ENCODE measurements at regions not wholly inside any gene's neighbourhood (a gene's known extent, or its start where the extent isn't known, plus 50 kb on each side); places are given as distances from the start of the nearest gene placed in this dataset.

DNA sequence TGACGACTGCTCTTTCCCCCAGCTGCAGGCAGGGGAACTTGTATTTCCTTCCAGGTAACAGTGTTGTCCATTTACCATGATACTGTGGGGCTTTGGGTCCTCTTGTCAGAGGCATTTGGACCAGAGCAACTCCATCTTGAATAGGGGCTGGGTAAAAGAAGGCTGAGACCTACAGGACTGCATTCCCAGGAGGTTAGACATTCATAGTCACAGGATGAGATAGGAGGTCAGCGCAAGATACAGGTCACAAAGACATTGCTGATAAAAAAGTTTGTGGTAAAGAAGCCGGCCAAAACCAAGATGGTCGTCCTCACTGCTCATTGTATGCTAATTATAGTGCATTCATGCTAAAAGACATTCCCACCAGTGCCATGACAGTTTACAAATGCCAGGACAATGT is 249.5 kb downstream of the SLC4A3 start:
- Histone ChIP-seq H2AFZ (ENCODE audit: low read depth, low read length) (no peak overlapping the region), H3K27ac (ENCODE audit: low read depth, low read length) (no peak overlapping the region), H3K9ac (ENCODE audit: low read length) (no peak overlapping the region), H3K4me2 (ENCODE audit: low read length) (no peak overlapping the region), H3K9me3 (ENCODE audit: insufficient read depth, low read depth, low read length) (no peaks in the 10 kb centered on the region), H3K36me3 (ENCODE audit: insufficient read depth, low read length) (no peaks in the 10 kb centered on the region), H3K4me3 (ENCODE audit: insufficient read depth, low read depth, low read length) (no peak overlapping the region), H3K27me3 (ENCODE audit: insufficient read depth, low read length) (no peaks in the 10 kb centered on the region), H3K4me1 (ENCODE audit: insufficient read depth, low read length) (no peaks in the 10 kb centered on the region), H4K20me1 (ENCODE audit: insufficient read depth, low read length) (no peaks in the 10 kb centered on the region), H3K79me2 (ENCODE audit: insufficient read depth, low read length) (no peaks in the 10 kb centered on the region)
- no peak overlapping the region for H3K27ac Mint-ChIP-seq (ENCODE audit: unreplicated experiment)
- no peaks in the 10 kb centered on the region for H3K36me3 Mint-ChIP-seq (ENCODE audit: low read depth, unreplicated experiment)
- peaks cover 9% of the 10 kb centered on the region for H3K4me1 Mint-ChIP-seq (ENCODE audit: low read depth, unreplicated experiment)
- no peak overlapping the region for H3K4me3 Mint-ChIP-seq (ENCODE audit: unreplicated experiment)
- H3K9me3 Mint-ChIP-seq (ENCODE audit: unreplicated experiment), result no peaks in the 10 kb centered on the region
- FAIRE-seq (no peak), DNase-seq (ENCODE audit: low read depth) (no peak)
- TF ChIP-seq EZH2 (IDR thresholded peaks at IDR 0.05; ENCODE audit: insufficient read depth, low read length), result no peak
- TF ChIP-seq, protein P1, sequence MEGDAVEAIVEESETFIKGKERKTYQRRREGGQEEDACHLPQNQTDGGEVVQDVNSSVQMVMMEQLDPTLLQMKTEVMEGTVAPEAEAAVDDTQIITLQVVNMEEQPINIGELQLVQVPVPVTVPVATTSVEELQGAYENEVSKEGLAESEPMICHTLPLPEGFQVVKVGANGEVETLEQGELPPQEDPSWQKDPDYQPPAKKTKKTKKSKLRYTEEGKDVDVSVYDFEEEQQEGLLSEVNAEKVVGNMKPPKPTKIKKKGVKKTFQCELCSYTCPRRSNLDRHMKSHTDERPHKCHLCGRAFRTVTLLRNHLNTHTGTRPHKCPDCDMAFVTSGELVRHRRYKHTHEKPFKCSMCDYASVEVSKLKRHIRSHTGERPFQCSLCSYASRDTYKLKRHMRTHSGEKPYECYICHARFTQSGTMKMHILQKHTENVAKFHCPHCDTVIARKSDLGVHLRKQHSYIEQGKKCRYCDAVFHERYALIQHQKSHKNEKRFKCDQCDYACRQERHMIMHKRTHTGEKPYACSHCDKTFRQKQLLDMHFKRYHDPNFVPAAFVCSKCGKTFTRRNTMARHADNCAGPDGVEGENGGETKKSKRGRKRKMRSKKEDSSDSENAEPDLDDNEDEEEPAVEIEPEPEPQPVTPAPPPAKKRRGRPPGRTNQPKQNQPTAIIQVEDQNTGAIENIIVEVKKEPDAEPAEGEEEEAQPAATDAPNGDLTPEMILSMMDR (IDR thresholded peaks at IDR 0.05; ENCODE audit: insufficient read depth, low read depth, low read length), result no peak
- H3K27me3 Mint-ChIP-seq (ENCODE audit: low read depth, unreplicated experiment), result peaks cover 11% of the 10 kb centered on the region

DNA sequence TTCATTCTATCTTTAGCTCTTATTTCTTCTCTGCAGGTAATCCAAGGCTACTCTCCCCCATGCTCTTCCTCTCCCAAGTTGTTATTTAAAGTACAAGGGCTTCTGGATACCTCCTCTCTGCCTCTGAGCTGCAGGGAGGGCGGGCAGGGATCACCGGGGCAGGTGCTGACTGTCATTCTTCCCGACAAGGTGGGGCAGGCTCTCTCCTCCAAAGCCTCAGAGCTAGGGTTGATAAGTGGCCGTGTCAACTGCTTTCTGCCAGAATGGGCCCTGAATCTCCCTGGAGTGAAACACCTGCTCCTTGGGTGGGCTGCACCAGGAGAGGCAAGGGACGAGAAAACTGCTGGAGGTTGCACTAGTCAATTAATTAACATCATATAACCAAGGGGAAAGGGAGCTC is 250.3 kb downstream of the SLC4A3 start:
- Histone ChIP-seq H4K20me1 (ENCODE audit: insufficient read depth, low read length) (no peaks in the 10 kb centered on the region), H3K9ac (ENCODE audit: low read length) (no peak overlapping the region), H3K27me3 (ENCODE audit: insufficient read depth, low read length) (no peaks in the 10 kb centered on the region), H2AFZ (ENCODE audit: low read depth, low read length) (no peak overlapping the region), H3K4me2 (ENCODE audit: low read length) (no peak overlapping the region), H3K27ac (ENCODE audit: low read depth, low read length) (no peak overlapping the region), H3K36me3 (ENCODE audit: insufficient read depth, low read length) (no peaks in the 10 kb centered on the region), H3K9me3 (ENCODE audit: insufficient read depth, low read depth, low read length) (no peaks in the 10 kb centered on the region), H3K4me3 (ENCODE audit: insufficient read depth, low read depth, low read length) (no peak overlapping the region), H3K4me1 (ENCODE audit: insufficient read depth, low read length) (no peaks in the 10 kb centered on the region), H3K79me2 (ENCODE audit: insufficient read depth, low read length) (no peaks in the 10 kb centered on the region)
- DNase-seq (ENCODE audit: low read depth), result no peak
- FAIRE-seq, result no peak
- Mint-ChIP-seq H3K27me3 (ENCODE audit: low read depth, unreplicated experiment) (peaks cover 11% of the 10 kb centered on the region), H3K36me3 (ENCODE audit: low read depth, unreplicated experiment) (no peaks in the 10 kb centered on the region), H3K9me3 (ENCODE audit: unreplicated experiment) (no peaks in the 10 kb centered on the region), H3K4me1 (ENCODE audit: low read depth, unreplicated experiment) (peaks cover 9% of the 10 kb centered on the region), H3K27ac (ENCODE audit: unreplicated experiment) (no peak overlapping the region), H3K4me3 (ENCODE audit: unreplicated experiment) (no peak overlapping the region)
- TF ChIP-seq EZH2 (IDR thresholded peaks at IDR 0.05; ENCODE audit: insufficient read depth, low read length), result no peak
- TF ChIP-seq, protein P1 (IDR thresholded peaks at IDR 0.05; ENCODE audit: insufficient read depth, low read depth, low read length), result no peak

GRCh38 chr2:219878516-219878915 is 251.1 kb downstream of the SLC4A3 start:
- no peak for DNase-seq (ENCODE audit: low read depth)
- Mint-ChIP-seq H3K27ac (ENCODE audit: unreplicated experiment) (no peak overlapping the region), H3K27me3 (ENCODE audit: low read depth, unreplicated experiment) (peaks cover 11% of the 10 kb centered on the region), H3K9me3 (ENCODE audit: unreplicated experiment) (no peaks in the 10 kb centered on the region), H3K36me3 (ENCODE audit: low read depth, unreplicated experiment) (no peaks in the 10 kb centered on the region), H3K4me3 (ENCODE audit: unreplicated experiment) (no peak overlapping the region), H3K4me1 (ENCODE audit: low read depth, unreplicated experiment) (peaks cover 9% of the 10 kb centered on the region)
- no peaks in the 10 kb centered on the region for H3K9me3 ChIP-seq (ENCODE audit: insufficient read depth, low read depth, low read length)
- H3K9ac ChIP-seq (ENCODE audit: low read length), result no peak overlapping the region
- no peak overlapping the region for H3K4me3 ChIP-seq (ENCODE audit: insufficient read depth, low read depth, low read length)
- H3K27ac ChIP-seq (ENCODE audit: low read depth, low read length), result no peak overlapping the region
- H4K20me1 ChIP-seq (ENCODE audit: insufficient read depth, low read length), result no peaks in the 10 kb centered on the region
- no peaks in the 10 kb centered on the region for H3K79me2 ChIP-seq (ENCODE audit: insufficient read depth, low read length)
- no peak overlapping the region for H2AFZ ChIP-seq (ENCODE audit: low read depth, low read length)
- no peaks in the 10 kb centered on the region for H3K4me1 ChIP-seq (ENCODE audit: insufficient read depth, low read length)
- FAIRE-seq, result no peak
- no peak overlapping the region for H3K4me2 ChIP-seq (ENCODE audit: low read length)
- H3K36me3 ChIP-seq (ENCODE audit: insufficient read depth, low read length), result no peaks in the 10 kb centered on the region
- TF ChIP-seq EZH2 (IDR thresholded peaks at IDR 0.05; ENCODE audit: insufficient read depth, low read length), result no peak
- TF ChIP-seq, protein P1 (IDR thresholded peaks at IDR 0.05; ENCODE audit: insufficient read depth, low read depth, low read length), result no peak
- no peaks in the 10 kb centered on the region for H3K27me3 ChIP-seq (ENCODE audit: insufficient read depth, low read length)
